ENCODE measurements at regions not wholly inside any gene's neighbourhood (a gene's known extent, or its start where the extent isn't known, plus 50 kb on each side); places are given as distances from the start of the nearest gene placed in this dataset.
"Not testable (repeated sequence)": the region's sequence is repeated elsewhere in the genome, so short reads cannot be mapped to it uniquely, and the experiment has no call there.

DNA sequence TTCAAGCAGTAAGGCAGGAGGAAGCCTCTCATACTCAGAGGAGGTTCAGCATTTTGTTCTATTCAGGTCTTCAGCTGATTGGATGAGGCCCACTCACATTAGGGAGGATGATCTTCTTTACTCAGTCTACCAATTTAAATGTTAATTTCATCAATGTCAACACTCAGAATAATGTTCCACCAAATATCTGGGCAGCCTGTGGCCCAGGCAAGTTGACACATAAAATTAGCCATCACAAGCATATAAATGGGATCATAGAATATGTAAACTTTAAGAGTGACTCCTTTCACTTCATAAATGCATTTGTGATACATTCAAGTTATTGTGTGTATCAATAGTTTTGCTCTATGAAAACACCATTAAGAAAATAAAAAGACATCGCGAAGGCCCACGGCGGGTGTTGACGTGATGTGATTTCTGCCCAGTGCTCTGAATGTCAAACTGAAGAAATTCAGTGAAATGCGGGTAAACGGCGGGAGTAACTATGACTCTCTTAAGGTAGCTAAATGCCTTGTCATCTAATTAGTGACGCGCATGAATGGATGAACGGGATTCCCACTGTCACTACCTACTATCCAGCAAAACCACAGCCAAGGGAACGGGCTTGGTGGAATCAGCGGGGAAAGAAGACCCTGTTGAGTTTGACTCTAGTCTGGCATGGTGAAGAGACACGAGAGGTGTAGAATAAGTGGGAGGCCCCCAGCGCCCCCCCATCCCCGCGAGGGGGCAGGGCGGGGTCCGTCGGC is 536.1 kb upstream of the AUTS2 start:
- Histone ChIP-seq H3K4me3 (no peak overlapping the region), H3K9me3 (no peaks in the 10 kb centered on the region), H3K27ac (no peak overlapping the region), H3K27me3 (replicated peaks; ENCODE audit: insufficient read depth) (no peaks in the 10 kb centered on the region), H3K36me3 (no peaks in the 10 kb centered on the region), H3K4me1 (ENCODE audit: control insufficient read depth in 1 of 2, low read depth in 2 of 2) (no peaks in the 10 kb centered on the region)
- ATAC-seq (ENCODE audit: insufficient number of reproducible peaks, low FRiP score, low read depth) (no peak), DNase-seq (ENCODE audit: low spot score) (no peak)
- TF ChIP-seq, protein P1, sequence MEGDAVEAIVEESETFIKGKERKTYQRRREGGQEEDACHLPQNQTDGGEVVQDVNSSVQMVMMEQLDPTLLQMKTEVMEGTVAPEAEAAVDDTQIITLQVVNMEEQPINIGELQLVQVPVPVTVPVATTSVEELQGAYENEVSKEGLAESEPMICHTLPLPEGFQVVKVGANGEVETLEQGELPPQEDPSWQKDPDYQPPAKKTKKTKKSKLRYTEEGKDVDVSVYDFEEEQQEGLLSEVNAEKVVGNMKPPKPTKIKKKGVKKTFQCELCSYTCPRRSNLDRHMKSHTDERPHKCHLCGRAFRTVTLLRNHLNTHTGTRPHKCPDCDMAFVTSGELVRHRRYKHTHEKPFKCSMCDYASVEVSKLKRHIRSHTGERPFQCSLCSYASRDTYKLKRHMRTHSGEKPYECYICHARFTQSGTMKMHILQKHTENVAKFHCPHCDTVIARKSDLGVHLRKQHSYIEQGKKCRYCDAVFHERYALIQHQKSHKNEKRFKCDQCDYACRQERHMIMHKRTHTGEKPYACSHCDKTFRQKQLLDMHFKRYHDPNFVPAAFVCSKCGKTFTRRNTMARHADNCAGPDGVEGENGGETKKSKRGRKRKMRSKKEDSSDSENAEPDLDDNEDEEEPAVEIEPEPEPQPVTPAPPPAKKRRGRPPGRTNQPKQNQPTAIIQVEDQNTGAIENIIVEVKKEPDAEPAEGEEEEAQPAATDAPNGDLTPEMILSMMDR (IDR thresholded peaks at IDR 0.05): no peak

DNA sequence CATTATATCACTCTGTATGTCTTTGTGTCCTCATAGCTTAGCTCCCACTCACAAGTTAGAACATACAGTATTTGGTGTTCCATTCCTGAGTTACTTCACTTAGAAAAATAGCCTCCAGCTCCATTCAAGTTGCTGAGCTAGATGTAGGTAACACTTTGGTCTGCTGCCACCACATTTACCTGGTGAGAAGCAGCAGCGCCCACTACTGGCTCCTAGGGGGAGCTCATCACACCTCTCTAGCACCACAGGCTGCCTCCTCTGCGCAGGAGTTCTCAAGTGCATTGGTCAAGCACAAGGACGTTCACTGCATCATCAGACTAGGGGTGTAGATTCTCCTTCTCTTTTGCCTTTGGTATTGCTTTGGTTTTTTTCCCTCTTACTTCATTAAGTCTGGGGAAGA is 530.9 kb upstream of the AUTS2 start:
- TF ChIP-seq, protein P1 (IDR thresholded peaks at IDR 0.05): no peak

DNA sequence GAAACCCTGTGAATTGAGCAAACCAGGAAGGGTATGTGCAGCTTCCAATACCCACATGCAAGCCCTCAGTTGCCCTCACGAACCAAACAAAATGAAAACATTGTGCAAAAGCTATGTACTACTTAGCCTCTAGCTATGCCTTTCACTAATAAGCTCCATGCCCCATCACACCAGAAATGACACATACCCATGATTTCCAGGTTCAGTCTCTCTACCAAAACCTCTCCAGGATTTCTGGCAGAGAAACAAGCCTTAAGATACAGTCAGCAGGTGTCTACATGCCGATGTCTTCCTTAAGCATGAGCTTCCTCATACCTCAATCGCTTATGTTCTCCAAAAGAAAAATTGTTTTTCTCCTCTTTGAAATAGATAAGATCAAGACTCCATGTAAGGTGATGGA is 527.8 kb upstream of the AUTS2 start:
- TF ChIP-seq, protein P1 (IDR thresholded peaks at IDR 0.05): no peak
- no peak for ATAC-seq (ENCODE audit: insufficient number of reproducible peaks, low FRiP score, low read depth)
- no peak for DNase-seq (ENCODE audit: low spot score)
- Histone ChIP-seq H3K4me1 (ENCODE audit: control insufficient read depth in 1 of 2, low read depth in 2 of 2) (no peaks in the 10 kb centered on the region), H3K36me3 (no peaks in the 10 kb centered on the region), H3K9me3 (no peaks in the 10 kb centered on the region), H3K27ac (no peak overlapping the region), H3K4me3 (no peak overlapping the region), H3K27me3 (replicated peaks; ENCODE audit: insufficient read depth) (no peaks in the 10 kb centered on the region)

More for the DNA sequence above, 530.9 kb upstream of the AUTS2 start:
- Histone ChIP-seq H3K4me1 (ENCODE audit: control insufficient read depth in 1 of 2, low read depth in 2 of 2) (no peaks in the 10 kb centered on the region), H3K4me3 (no peak overlapping the region), H3K27ac (no peak overlapping the region), H3K27me3 (replicated peaks; ENCODE audit: insufficient read depth) (no peaks in the 10 kb centered on the region), H3K36me3 (no peaks in the 10 kb centered on the region), H3K9me3 (no peaks in the 10 kb centered on the region)
- ATAC-seq (ENCODE audit: insufficient number of reproducible peaks, low FRiP score, low read depth) (no peak), DNase-seq (ENCODE audit: low spot score) (no peak)

DNA sequence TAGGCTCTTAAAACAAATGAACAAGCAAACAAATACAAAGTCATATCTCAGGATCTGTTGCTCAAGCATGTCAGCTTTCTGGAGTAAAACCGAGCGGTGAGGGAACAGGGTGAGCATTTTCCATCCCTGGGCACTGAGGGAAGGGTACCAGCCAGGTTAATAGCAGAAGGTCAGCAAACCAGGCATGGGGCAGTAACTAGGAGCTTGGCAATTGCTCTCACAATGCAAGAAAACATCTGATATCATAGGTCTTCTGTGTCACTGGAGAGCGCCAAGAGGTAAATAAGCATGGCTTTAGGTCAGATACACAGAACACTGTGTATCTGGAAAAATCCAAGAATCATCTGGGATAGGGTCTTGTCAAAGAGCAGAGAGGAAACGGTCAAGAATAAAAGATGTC is 521.7 kb upstream of the AUTS2 start:
- ATAC-seq (ENCODE audit: insufficient number of reproducible peaks, low FRiP score, low read depth) (no peak), DNase-seq (ENCODE audit: low spot score) (no peak)
- H3K27ac ChIP-seq: no peak overlapping the region
- TF ChIP-seq, protein P1 (IDR thresholded peaks at IDR 0.05): no peak
- no peak overlapping the region for H3K4me3 ChIP-seq
- no peaks in the 10 kb centered on the region for H3K27me3 ChIP-seq (replicated peaks; ENCODE audit: insufficient read depth)
- H3K9me3 ChIP-seq: peaks cover under 1% of the 10 kb centered on the region
- H3K36me3 ChIP-seq: no peaks in the 10 kb centered on the region
- H3K4me1 ChIP-seq (ENCODE audit: control insufficient read depth in 1 of 2, low read depth in 2 of 2): no peaks in the 10 kb centered on the region

DNA sequence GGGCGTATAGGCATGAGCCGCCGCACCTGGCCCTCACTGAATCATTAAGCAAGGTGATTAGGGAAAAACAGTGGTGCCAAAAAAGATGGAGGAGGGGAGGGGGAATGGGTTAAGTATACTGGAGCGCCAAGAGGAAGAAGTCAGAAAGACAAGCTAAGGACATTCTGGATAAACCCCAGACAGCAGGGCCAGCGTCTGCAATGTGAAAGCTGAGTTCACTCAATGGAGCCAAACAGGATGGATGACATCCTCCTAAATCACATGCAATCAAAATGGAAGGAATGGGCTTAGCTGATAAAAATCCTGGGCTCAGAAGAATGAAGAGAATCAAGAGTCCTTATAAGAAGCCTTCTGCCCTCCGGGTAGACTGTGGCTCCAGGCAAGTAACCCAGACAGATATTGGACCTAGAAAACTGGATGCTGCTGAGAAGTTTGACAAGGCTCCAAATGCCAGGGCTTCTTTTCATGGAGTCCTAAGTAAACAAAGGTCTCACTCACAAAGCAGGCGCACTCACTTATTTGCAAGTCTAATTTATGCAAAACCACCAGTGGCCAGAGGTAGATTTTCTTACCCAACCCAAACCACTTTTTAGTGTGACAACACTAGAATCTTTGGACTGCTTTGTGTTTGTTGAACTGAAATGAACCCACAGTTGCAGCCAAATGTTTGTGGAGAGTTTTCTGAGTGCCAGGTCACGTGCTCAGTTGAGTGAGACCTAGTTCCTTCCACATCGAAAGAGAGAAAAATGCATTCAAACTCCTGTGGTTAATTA is 519.1 kb upstream of the AUTS2 start:
- no peak for DNase-seq (ENCODE audit: low spot score)
- Histone ChIP-seq H3K36me3 (no peaks in the 10 kb centered on the region), H3K9me3 (peaks cover 3% of the 10 kb centered on the region), H3K4me1 (ENCODE audit: control insufficient read depth in 1 of 2, low read depth in 2 of 2) (no peaks in the 10 kb centered on the region), H3K27ac (no peak overlapping the region), H3K4me3 (no peak overlapping the region), H3K27me3 (replicated peaks; ENCODE audit: insufficient read depth) (no peaks in the 10 kb centered on the region)
- TF ChIP-seq, protein P1 (IDR thresholded peaks at IDR 0.05): no peak
- ATAC-seq (ENCODE audit: insufficient number of reproducible peaks, low FRiP score, low read depth): no peak

DNA sequence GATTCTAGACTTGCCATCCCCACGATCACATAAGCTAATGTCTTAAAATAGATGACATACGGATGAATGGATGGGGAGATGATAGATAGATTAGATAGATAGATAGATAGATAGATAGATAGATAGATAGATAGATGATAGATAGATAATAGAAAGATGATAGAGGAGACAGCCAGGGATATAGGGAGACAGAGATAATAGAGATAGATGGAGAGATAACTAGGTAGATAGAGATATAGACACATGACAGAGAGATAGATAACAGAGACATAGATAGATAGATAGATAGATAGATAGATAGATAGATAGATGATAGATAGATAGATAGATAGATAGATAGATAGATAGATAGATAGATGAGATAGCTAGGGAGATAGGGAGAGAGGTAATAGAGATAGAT is 511.0 kb upstream of the AUTS2 start:
- not testable (repeated sequence) for H3K36me3 ChIP-seq; H3K4me3 ChIP-seq; H3K9me3 ChIP-seq; H3K27ac ChIP-seq; DNase-seq (ENCODE audit: low spot score); H3K27me3 ChIP-seq (replicated peaks; ENCODE audit: insufficient read depth); H3K4me1 ChIP-seq (ENCODE audit: control insufficient read depth in 1 of 2, low read depth in 2 of 2); ATAC-seq (ENCODE audit: insufficient number of reproducible peaks, low FRiP score, low read depth)
